H1 (cell line): ENCODE measurements at regions not wholly inside any gene's neighbourhood (a gene's known extent, or its start where the extent isn't known, plus 50 kb on each side); places are given as distances from the start of the nearest gene placed in this dataset.

Source experiments
- EGR1 ChIP-seq: IDR thresholded peaks from 2 replicates; pipeline ENCODE4 v1.6.1; 2011; ENCODE audit warnings: low read depth, low read length, borderline replicate concordance
- RNF2 ChIP-seq: fragments of 200-900, 300-1000 bp; sonication (generic); IDR thresholded peaks from 2 replicates; pipeline ENCODE4 v1.7.1; 2016; ENCODE audit warnings: borderline replicate concordance, low read depth, mild to moderate bottlenecking, antibody characterized with exemption, low read length; ENCODE audit not compliant: poor library complexity, severe bottlenecking; ENCODE audit errors: missing control alignments

GRCh38 chr3:176951144-176951543 lies 246.1 kb downstream of the TBL1XR1 start (continued):
- TF ChIP-seq EGR1 (no peak), RNF2 (no peak)
- TF ChIP-seq, all 59 proteins: peak for 0
